ENCODE measurements at regions not wholly inside any gene's neighbourhood (a gene's known extent, or its start where the extent isn't known, plus 50 kb on each side); places are given as distances from the start of the nearest gene placed in this dataset.
"Not testable (repeated sequence)": the region's sequence is repeated elsewhere in the genome, so short reads cannot be mapped to it uniquely, and the experiment has no call there.

DNA sequence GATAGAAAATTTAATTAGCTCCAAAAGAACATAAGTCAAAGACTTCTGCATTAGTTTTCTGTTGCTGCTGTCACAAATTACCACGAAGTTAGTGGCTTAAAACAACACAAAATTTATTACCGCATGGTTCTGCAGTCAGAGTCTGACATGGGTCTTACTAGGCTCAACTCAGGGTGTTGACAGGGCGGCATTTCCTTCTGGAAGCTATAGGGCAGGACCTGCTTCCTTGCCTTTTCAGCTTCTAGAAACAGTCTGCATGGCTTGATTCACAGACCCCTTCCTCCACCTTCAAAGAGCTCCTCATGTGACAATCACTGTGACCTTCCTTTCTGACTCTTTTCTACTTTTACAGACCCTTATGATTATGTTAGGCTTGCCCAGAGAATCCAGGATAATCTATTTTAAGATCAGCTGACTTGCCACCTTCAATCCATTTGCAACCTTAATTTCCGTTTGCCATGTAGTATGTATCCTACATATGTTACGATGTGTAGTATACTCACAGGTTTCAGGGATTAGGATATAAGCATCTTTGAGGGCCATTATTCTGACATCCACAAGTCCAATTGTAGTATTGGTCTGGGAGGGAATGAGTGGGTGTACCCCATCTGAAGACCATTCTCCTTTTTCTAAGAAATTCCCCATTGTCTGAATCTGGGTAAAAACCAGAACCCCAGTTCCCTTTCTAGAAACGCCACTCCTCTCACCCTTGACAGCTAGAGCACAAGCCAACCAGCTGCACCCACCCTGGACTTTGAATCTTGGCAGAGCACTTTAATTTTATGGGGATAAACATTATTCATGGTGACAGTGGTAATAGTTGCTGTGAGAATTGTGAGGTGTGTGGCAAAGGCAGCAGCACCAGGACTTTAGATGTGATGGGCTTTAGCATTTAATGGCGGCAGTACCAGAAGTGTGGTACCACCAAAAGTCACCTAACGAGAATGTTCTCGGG, 265.5 kb downstream of the KCNJ2 start:
- no peak for DNase-seq (ENCODE audit: low read depth, low spot score)

DNA sequence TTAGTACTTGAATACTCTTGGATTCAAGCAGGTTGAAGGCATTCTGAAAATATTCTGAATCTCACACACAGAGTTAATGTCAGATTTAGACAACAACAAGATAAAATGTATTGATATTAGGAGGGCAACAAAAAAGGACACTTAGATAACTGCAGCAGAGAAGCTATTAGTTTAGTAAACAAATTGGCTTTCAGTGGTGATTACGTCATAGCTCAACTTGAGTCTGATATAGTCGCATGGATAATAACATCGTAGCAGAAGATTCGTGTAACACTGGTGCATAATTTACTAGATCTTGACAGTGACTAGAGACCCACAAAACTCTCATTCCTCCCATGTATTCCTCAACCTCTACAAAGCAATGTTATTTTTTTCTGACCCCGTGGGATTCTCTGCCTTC, 268.3 kb downstream of the KCNJ2 start:
- DNase-seq (ENCODE audit: low read depth, low spot score), result no peak

DNA sequence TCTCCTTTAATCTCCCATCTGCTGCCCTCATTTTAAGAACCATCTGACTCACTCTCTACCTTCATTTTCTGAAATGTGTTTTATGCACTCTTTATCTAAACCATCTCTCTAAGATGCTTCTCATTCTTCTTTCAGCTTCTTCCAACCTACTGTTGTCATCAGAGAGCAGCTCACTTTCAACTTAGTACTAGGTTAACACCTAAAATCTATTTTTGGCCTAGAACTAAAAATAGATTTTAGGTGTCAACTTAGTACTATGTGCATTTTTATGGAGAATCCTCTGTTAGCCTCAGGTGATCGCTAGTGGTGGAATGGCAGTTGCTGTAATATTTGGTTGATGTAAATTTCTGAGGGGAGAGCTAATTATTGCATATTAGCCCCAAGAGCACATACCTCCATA, 277.1 kb downstream of the KCNJ2 start:
- no peak for DNase-seq (ENCODE audit: low read depth, low spot score)

DNA sequence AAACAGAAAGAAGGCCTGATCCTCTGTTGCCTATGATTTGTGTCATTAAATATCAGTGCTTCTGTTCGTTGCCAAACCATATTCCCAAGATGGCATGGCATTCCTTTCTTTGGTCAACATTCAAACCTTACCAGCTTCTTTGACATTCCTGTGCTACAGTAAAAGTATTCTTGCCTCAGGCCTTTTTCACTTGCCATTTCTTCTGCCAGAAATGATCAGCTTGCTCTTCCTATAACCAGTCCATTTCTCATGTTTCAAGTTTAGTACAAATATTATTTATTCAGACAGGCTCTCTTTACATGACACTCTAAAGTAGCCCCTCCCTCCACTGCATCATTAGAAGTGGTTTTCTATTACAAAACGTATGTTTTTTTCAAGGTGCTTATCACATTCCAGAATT, 278.3 kb downstream of the KCNJ2 start:
- peak; percentile 19 for DNase-seq (ENCODE audit: low read depth, low spot score)

DNA sequence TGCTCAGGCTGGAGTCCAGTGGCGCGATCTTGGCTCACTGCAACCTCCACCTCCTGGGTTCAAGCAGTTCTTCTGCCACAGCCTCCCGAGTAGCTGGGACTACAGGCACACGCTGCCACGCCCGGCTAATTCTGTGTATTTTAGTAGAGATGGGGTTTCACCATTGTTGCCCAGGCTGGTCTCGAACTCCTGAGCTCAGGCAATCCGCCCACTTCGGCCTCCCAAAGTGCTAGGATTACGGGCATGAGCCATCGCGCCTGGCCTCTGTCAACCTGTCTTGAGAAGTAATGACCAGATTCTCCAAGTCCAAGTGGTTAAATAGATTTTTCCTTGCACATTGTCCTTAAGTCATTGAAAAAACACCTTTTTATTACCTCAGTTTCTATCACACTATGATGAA, 283.7 kb downstream of the KCNJ2 start:
- DNase-seq (ENCODE audit: low read depth, low spot score), result not testable (repeated sequence)

DNA sequence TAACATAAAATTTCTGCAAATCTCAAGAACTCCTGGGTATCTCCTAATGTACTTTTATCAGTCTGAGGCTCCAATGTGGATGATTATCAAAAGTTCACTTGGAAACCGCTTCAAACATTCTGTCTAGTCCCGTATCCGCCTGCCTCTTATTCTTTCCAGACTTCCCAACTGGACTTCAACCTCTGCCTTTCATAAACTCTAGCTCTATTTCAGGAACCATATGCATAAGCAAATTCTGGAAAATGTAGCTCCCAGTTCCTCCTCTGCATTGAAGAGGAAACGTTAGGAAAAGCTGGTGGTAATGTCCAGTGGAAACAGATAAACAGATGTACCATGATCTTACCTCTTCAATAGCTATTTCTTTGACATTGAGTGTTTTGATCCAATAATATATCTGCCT, 285.0 kb downstream of the KCNJ2 start:
- no peak for DNase-seq (ENCODE audit: low read depth, low spot score)

DNA sequence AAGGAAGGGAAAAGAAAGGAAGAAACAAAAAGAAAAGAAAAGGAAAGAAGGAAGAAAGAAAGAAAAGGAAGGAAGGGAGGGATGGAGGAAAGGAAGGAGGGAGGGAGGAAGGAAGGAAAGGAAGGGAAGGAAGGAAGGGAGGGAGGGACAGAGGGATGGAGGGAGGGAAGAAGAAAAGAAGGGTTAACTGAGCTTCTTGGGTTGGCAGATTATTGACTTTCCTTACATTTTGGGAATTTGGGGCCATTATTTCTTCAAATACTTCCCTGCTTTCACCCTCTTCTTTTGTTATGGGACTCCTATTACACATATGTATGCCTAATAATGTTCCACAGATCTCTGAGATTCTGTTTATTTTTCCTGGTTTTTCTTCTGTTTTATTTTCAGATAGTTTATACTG, 285.6 kb downstream of the KCNJ2 start:
- DNase-seq (ENCODE audit: low read depth, low spot score), result no peak

DNA sequence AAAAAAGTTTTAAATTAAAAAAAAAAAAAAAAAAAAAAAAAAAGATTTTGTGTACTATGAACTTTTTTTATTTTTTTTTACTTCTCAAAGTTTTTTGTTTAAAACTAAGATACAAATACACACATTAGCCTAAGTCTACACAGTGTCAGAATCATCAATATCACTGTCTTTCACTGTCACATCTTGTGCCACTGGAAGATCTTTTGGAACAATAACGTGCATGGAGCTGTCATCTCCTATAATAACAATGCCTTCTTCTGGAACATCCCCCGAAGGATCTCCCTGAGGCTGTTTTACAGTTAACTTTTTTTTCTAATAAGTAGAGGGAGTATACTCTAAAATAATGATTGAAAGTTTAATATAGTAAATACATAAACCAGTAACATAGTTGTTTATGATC, 295.7 kb downstream of the KCNJ2 start:
- DNase-seq (ENCODE audit: low read depth, low spot score), result no peak

DNA sequence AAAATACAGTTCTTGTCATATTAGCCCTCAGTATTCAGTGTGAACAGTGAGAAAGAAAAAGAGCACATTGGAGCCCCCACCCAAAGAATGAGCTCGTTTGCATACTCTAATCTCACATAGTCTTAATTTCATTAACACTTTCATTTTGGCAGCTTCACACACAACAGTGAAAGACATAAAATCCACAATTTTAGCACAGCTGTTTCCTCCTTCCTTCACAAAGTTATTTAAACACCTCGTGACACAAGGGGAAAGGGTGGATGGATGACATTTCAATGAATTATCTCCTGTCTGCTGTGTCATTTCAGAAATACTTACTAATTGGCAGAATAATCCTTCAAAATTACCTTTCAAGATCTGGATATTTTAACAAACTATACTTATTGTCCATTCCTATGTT, 299.3 kb downstream of the KCNJ2 start:
- DNase-seq (ENCODE audit: low read depth, low spot score), result no peak

DNA sequence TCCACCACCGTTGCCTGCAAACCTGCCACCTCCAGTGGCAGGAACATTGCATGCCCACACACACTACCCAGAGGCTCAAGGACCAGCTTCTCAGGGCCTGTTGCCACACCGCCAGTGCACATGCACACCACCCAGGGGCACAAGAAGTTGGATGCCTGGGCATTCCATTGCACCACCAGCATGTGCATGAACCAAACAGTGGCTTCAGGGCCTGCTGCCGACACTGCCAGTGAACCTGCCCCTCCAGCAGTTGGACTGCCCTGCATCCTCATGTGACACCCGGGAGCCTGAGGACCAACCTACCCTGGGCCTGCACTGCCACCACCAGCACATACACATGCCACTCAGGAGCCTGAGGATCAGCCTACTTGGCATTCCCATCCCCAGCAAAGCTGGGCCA, 303.7 kb downstream of the KCNJ2 start:
- DNase-seq (ENCODE audit: low read depth, low spot score), result no peak

DNA sequence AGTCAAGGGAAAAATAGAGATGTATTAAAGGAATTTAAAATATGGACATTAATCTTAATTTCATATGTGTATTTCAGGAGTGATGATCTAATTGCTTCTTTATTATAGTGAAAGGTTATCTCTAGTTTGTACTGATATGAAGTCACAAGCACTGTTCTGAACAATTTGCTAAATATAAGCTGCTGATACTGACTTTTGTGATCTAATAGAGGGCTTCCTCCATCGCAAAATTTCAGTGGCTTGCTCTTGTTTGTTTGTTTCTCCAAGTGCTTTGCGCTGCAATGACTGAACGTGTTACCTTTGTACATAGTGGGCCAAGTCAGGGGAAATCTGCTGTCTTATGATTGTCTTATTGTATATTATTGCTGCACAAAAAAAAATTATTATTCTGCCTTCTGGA, 307.0 kb downstream of the KCNJ2 start:
- no peak for DNase-seq (ENCODE audit: low read depth, low spot score)

DNA sequence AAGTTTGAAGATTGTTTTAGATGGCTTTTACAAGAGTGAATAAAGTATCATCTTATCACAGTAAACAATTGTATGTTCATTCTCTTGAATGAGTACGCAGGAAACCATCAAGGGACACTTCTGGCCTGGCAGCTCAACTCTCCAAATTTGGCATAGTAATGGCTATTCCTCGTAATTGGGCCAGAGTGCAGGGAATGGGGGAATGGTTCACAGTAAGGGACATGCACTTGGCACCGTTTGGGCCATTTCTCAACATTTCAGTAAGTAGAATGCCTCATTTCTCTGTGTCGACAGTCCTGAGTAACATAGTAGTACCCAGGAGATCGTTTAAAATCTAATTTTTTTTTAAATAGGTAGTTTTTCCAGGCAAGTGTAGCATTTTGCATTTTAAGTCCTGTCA, 309.6 kb downstream of the KCNJ2 start:
- no peak for DNase-seq (ENCODE audit: low read depth, low spot score)

DNA sequence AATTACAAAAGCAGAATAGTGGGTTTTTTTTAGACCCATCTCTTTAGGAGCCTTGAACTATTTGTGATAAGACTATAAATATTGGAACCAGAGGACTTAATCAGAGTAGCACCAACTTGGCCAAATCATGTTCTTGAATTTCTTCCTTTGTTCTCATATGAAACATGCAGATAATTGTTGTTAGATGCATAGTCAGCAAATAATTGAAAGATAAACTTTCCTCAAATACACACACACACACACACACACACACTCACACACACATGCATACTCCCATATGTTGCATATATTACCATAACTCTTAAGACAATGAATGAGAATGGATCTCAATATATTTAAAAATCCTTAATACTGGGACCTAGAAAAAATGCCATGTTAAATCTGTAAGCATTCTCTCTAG, 310.4 kb downstream of the KCNJ2 start:
- no peak for DNase-seq (ENCODE audit: low read depth, low spot score)

DNA sequence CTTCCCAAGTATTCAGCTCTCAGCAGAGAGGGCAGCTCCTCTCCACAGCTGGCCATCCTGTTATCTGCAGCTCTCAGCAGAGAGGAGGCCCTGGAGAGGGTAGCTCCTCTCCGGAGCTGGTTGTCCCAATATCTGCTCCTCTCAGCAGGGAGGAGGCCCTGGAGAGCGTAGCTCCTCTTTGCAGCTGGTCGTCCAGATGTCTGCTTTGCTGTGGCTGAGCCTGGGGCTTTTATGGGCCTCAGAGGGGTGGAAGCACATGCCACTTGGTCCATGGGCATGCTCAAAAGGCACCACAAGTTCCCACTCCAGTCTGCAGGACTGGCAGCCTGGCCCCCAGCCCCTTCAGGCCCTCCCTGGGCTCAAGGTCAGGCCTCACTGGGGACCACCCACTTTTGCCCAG, 314.3 kb downstream of the KCNJ2 start:
- no peak for DNase-seq (ENCODE audit: low read depth, low spot score)

DNA sequence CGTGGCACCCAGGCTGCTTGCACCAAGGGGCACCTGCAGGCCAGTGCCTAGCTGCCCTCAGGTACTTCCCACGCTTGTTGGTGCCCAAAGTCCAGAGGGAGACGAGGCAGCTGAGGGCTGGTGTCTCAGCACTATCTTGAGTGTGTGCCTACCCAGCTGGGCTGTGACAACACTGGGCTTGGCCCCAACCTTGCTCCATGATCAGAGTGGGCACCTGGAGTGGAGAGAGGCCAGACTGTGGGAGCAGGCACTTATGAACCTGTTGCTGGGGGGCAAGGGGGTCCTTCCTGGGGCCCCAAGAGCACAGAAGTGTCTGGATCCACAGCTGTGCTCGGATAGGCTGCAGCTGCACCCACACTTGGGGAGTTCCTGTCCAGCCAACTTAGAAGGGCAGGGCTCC, 314.7 kb downstream of the KCNJ2 start:
- no peak for DNase-seq (ENCODE audit: low read depth, low spot score)

DNA sequence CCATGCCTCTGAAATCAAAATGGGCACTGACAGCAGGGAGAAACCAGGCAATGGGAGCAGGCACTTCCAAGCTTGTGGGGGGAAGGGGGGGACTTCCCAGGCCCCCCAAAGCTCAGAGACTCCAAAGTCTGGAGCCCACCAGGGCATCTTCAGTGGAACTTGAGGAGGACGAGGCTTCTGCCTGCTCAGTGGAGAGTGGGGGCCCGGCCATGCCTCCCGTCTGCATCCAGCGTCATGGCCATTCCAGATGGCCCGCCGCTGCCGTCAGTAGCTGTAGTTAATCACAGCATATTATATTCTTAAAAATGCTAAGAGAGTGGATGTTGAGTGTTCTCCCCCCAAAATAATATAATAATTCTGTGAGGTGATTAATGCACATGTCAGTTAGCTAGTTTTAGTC, 315.2 kb downstream of the KCNJ2 start:
- no peak for DNase-seq (ENCODE audit: low read depth, low spot score)

DNA sequence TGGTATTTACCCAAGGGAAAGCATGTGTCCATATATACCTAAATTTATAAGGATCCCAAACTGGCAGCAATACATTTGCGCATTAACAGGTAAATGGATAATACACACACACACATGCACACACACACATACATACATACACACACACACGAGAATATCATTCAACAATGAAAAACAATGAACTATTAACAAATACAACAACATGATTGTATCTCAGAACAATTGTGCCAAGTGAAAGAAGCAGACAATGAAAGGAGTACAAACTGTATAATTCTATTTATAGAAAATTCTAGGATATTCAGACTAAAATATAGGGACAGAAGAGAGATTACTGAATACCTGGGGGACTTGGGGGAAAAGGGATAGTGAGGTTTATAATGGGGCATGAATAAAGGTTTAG, 323.0 kb downstream of the KCNJ2 start:
- no peak for DNase-seq (ENCODE audit: low read depth, low spot score)

DNA sequence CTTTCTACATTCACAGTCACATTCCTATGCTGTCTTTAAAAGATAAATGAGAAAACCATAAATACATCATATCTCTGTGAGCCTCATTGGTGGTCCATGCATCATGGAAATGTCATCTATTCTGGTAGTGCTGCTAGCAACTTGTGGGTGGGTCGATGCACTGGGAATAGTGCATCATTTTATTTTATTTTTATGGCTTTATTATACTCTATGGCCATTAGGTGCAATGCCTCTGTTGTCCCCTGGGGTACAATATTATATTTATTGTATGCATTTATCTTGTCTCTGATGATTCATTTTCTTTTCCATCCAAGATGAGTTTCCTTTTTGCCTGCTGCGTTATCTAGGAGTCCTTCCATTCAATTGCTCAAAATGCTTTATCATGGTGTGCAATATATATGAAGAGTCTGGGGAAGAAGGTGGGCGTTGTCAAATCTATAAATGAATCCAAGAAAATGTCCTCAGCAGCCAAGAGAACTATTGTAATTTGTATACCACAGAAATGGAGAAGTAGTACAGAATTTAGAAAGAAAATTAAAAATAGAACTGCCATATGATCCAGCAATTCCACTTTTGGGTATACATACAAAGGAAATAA, 324.0 kb downstream of the KCNJ2 start:
- DNase-seq (ENCODE audit: low read depth, low spot score), result no peak

DNA sequence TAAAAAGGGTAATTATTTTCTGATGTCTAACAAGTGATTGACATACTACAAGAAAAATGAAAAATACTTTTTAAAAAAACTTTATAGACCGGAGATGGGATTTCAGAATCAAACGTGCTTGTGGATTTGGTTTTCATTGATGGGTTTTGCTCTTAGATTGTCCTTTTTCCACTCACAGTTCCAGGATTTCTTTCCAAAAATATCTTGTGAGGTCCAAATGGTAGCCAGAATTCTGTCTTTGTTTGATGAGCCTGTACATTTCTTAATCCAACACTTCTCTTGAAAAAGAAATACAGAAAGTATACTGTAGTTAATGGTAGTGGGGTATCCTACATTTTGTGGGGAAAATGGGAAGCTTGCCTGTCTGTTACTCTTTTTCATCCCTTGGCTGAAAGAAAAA, 329.3 kb downstream of the KCNJ2 start:
- DNase-seq (ENCODE audit: low read depth, low spot score), result no peak

DNA sequence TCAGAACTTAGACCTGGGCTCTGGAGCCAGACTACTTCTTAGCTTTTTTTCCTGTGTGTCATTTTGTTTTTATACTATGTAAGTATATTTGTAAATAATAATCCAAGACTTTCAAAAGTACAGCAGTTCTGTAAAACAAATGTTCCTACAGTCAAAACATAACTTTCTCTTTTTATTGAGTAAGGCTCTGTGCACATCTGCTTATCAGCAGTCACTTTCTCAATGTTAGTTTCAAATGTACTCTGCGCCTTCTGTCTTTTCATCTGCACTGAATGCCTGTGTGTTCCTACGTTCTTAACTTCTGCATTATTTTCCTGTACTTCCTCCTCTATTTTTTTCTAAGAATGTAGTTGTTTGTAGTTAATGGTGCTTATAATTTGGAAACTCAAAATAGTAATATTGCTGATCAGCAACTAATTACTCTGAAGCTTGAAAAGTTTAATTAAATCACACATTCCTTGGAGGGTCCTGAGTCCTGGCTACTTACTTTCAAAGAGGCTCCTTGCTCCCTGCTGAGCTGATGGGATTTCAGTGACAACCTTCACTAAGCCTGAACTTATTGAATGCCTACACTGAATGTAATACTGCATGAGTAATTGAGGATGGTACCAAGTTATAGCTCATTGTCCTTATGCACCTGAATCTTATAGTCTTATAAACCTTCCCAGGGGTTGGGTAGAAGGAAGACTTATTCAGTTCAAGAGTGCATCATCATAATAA, 329.9 kb downstream of the KCNJ2 start:
- DNase-seq (ENCODE audit: low read depth, low spot score), result no peak

DNA sequence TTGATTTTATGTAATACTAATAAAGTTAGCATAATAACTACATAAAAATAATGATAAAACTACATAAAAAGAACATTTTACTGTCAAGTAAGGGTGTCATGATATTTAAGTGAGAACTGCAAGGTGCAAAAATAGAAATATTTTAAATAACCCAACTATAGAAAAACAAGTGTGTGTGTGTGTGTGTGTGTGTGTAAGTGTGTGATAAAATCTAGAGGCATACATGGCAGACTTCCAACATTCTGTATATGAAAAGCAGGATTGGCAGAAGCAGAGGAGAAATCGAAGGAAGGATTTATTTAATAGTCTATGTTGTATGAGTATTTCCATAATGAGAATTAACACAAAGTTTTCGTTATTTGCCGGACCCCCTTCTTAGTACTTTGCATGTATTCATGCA, 334.1 kb downstream of the KCNJ2 start:
- no peak for DNase-seq (ENCODE audit: low read depth, low spot score)

DNA sequence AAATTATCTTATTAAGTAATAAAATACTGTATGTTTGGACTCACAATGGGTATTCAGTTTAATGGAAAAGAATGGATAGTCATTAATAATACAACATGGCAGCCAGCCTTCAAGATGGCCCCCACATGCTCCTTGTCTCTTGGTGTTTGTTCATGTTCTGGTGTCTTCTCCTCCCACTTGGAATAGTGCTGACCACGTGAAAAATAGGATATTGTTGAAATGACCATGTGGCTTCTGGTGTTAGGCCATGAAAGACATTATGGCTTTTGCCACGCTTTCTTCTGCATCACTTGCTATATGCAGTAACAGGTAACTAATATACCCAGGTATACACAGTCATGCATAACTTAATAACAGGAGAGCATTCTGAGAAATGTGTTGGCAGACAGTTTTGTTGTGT, 341.0 kb downstream of the KCNJ2 start:
- DNase-seq (ENCODE audit: low read depth, low spot score), result no peak

DNA sequence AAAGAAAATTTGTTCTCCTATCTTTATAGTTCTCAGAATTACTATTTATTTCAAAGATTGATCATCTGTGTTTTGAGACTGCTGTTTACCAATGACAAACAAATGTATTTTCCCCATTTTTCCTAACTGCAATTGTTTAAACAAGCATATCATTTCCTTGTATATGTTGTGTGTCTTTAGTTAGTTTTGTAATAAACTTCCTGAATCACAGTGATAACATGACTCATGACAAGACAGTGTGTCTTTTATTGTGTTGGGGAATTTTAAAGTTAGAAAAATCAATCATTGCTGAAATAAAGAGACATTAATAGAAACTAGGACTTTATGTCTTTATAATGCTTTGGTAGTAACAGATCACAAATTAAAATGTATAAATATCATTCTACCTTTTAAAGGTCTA, 348.5 kb downstream of the KCNJ2 start:
- DNase-seq (ENCODE audit: low read depth, low spot score), result no peak
